Hindlimb muscle (tissue), 1 donor: ENCODE measurements at regions not wholly inside any gene's neighbourhood (a gene's known extent, or its start where the extent isn't known, plus 50 kb on each side); places are given as distances from the start of the nearest gene placed in this dataset.
"Not testable (repeated sequence)": the region's sequence is repeated elsewhere in the genome, so short reads cannot be mapped to it uniquely, and the experiment has no call there.

Experiments
- DNase-seq: peaks from one replicate; pipeline ENCODE4 v3.0.0-alpha.2; 2013

- DNase-seq, result no peak
Observed at GRCh38 chr1:194503209-194503608, 1316.8 kb upstream of the B3GALT2 start.

- DNase-seq, result no peak
Observed at GRCh38 chr1:194495434-194495833, 1309.0 kb upstream of the B3GALT2 start.

GRCh38 chr1:194487172-194487571 is 1300.8 kb upstream of the B3GALT2 start:
- DNase-seq, result no peak

GRCh38 chr1:194485432-194485831 is 1299.0 kb upstream of the B3GALT2 start:
- no peak for DNase-seq

- DNase-seq, result no peak
Observed at GRCh38 chr1:194478731-194479130, 1292.3 kb upstream of the B3GALT2 start.

GRCh38 chr1:194477908-194478307 is 1291.5 kb upstream of the B3GALT2 start:
- no peak for DNase-seq

GRCh38 chr1:194476872-194477271 is 1290.5 kb upstream of the B3GALT2 start:
- no peak for DNase-seq

GRCh38 chr1:194476351-194476750 is 1289.9 kb upstream of the B3GALT2 start:
- no peak for DNase-seq

GRCh38 chr1:194474701-194475100 is 1288.3 kb upstream of the B3GALT2 start:
- no peak for DNase-seq

- no peak for DNase-seq
Observed at GRCh38 chr1:194473766-194474165, 1287.4 kb upstream of the B3GALT2 start.

- DNase-seq, result no peak
Observed at GRCh38 chr1:194469282-194469681, 1282.9 kb upstream of the B3GALT2 start.

- DNase-seq, result no peak
Observed at GRCh38 chr1:194466706-194467105, 1280.3 kb upstream of the B3GALT2 start.

- no peak for DNase-seq
Observed at GRCh38 chr1:194447636-194448035, 1261.2 kb upstream of the B3GALT2 start.

- DNase-seq, result no peak
Observed at GRCh38 chr1:194445244-194445643, 1258.8 kb upstream of the B3GALT2 start.

- DNase-seq, result no peak
Observed at GRCh38 chr1:194442901-194443575, 1256.6 kb upstream of the B3GALT2 start.

- DNase-seq, result no peak
Observed at GRCh38 chr1:194437135-194437534, 1250.7 kb upstream of the B3GALT2 start.

- no peak for DNase-seq
Observed at GRCh38 chr1:194431121-194431520, 1244.7 kb upstream of the B3GALT2 start.

- no peak for DNase-seq
Observed at GRCh38 chr1:194420706-194421105, 1234.3 kb upstream of the B3GALT2 start.

GRCh38 chr1:194419721-194420120 is 1233.3 kb upstream of the B3GALT2 start:
- no peak for DNase-seq

- no peak for DNase-seq
Observed at GRCh38 chr1:194410756-194411155, 1224.3 kb upstream of the B3GALT2 start.

GRCh38 chr1:194407238-194407637 is 1220.8 kb upstream of the B3GALT2 start:
- DNase-seq, result not testable (repeated sequence)

GRCh38 chr1:194394676-194395075 is 1208.3 kb upstream of the B3GALT2 start:
- DNase-seq, result no peak

GRCh38 chr1:194387531-194387930 is 1201.1 kb upstream of the B3GALT2 start:
- DNase-seq, result no peak

- DNase-seq, result no peak
Observed at GRCh38 chr1:194378517-194378916, 1192.1 kb upstream of the B3GALT2 start.

- no peak for DNase-seq
Observed at GRCh38 chr1:194374649-194375048, 1188.2 kb upstream of the B3GALT2 start.
